HG02885 (cell line): ENCODE measurements at regions not wholly inside any gene's neighbourhood (a gene's known extent, or its start where the extent isn't known, plus 50 kb on each side); places are given as distances from the start of the nearest gene placed in this dataset.

Experiments used
- ATAC-seq: cut with Tn5 transposase; IDR thresholded peaks from one replicate; pipeline ENCODE4 v1.9.1; 2021; ENCODE audit warnings: mild to moderate bottlenecking; ENCODE audit not compliant: unreplicated experiment, poor library complexity

- no peak for ATAC-seq
These were observed 415.8 kb upstream of the DSEL start for GRCh38 chr18:67932271-67932670.

- ATAC-seq = no peak
These were observed 410.7 kb upstream of the DSEL start for GRCh38 chr18:67926929-67927864.

GRCh38 chr18:67924656-67925055 lies 408.1 kb upstream of the DSEL start:
- ATAC-seq = no peak

- no peak for ATAC-seq
These were observed 402.8 kb upstream of the DSEL start for GRCh38 chr18:67919316-67919715.

GRCh38 chr18:67916097-67916496 lies 399.6 kb upstream of the DSEL start:
- ATAC-seq = no peak

GRCh38 chr18:67913040-67913439 lies 396.5 kb upstream of the DSEL start:
- no peak for ATAC-seq

- no peak for ATAC-seq
These were observed 385.1 kb upstream of the DSEL start for GRCh38 chr18:67901573-67901972.

GRCh38 chr18:67896451-67896850 lies 379.9 kb upstream of the DSEL start:
- ATAC-seq = no peak

GRCh38 chr18:67893916-67894315 lies 377.4 kb upstream of the DSEL start:
- ATAC-seq = no peak

- no peak for ATAC-seq
These were observed 360.4 kb upstream of the DSEL start for GRCh38 chr18:67876871-67877270.

- no peak for ATAC-seq
These were observed 359.4 kb upstream of the DSEL start for GRCh38 chr18:67875944-67876343.

GRCh38 chr18:67875060-67875459 lies 358.5 kb upstream of the DSEL start:
- ATAC-seq = no peak

- ATAC-seq = no peak
These were observed 348.9 kb upstream of the DSEL start for GRCh38 chr18:67865400-67865799.

- no peak for ATAC-seq
These were observed 348.3 kb upstream of the DSEL start for GRCh38 chr18:67864677-67865340.

GRCh38 chr18:67862069-67862468 lies 345.5 kb upstream of the DSEL start:
- no peak for ATAC-seq

- no peak for ATAC-seq
These were observed 337.8 kb upstream of the DSEL start for GRCh38 chr18:67854340-67854739.

- ATAC-seq = no peak
These were observed 330.0 kb upstream of the DSEL start for GRCh38 chr18:67846422-67847098.

GRCh38 chr18:67845035-67845434 lies 328.5 kb upstream of the DSEL start:
- ATAC-seq = no peak

- ATAC-seq = no peak
These were observed 323.9 kb upstream of the DSEL start for GRCh38 chr18:67840379-67840778.

- ATAC-seq = no peak
These were observed 301.9 kb upstream of the DSEL start for GRCh38 chr18:67818432-67818831.

- no peak for ATAC-seq
These were observed 298.8 kb upstream of the DSEL start for GRCh38 chr18:67815280-67815679.
